Right renal cortex interstitium (tissue), 3 donors: ENCODE measurements at regions not wholly inside any gene's neighbourhood (a gene's known extent, or its start where the extent isn't known, plus 50 kb on each side); places are given as distances from the start of the nearest gene placed in this dataset.

Source experiments
- DNase-seq, 3 donors: peaks; one replicate each; pipeline ENCODE4 v3.0.0-alpha.2; 2013; ENCODE audit warnings: low read depth in 3 of 3, low spot score in 2 of 3

GRCh38 chr22:48894064-48894671, 933.5 kb downstream of the BRD1 start:
- no peak for DNase-seq

- DNase-seq = no peak
These were observed 934.2 kb downstream of the BRD1 start for GRCh38 chr22:48893288-48894063.

GRCh38 chr22:48892578-48893287, 934.9 kb downstream of the BRD1 start:
- no peak for DNase-seq

- no peak for DNase-seq
These were observed 935.7 kb downstream of the BRD1 start for GRCh38 chr22:48891688-48892577.

GRCh38 chr22:48890693-48891554, 936.7 kb downstream of the BRD1 start:
- no peak for DNase-seq

GRCh38 chr22:48889887-48890692, 937.6 kb downstream of the BRD1 start:
- no peak for DNase-seq

- DNase-seq = no peak
These were observed 938.4 kb downstream of the BRD1 start for GRCh38 chr22:48889209-48889830.

GRCh38 chr22:48888466-48889208, 939.0 kb downstream of the BRD1 start:
- no peak for DNase-seq

- no peak for DNase-seq
These were observed 940.0 kb downstream of the BRD1 start for GRCh38 chr22:48887394-48888332.

GRCh38 chr22:48886604-48887393, 940.9 kb downstream of the BRD1 start:
- no peak for DNase-seq

GRCh38 chr22:48885919-48886305, 941.8 kb downstream of the BRD1 start:
- DNase-seq = no peak

- DNase-seq = no peak
These were observed 942.3 kb downstream of the BRD1 start for GRCh38 chr22:48885271-48885918.

GRCh38 chr22:48884786-48885185, 942.9 kb downstream of the BRD1 start:
- no peak for DNase-seq

- DNase-seq = no peak
These were observed 943.3 kb downstream of the BRD1 start for GRCh38 chr22:48884324-48884723.

- no peak for DNase-seq
These were observed 944.3 kb downstream of the BRD1 start for GRCh38 chr22:48883211-48883960.
